PC-3 (cell line): ENCODE measurements at regions not wholly inside any gene's neighbourhood (a gene's known extent, or its start where the extent isn't known, plus 50 kb on each side); places are given as distances from the start of the nearest gene placed in this dataset.

Source experiments
- EZH2 ChIP-seq: fragments of 300-600 bp; sonication (generic); IDR thresholded peaks from one replicate; pipeline ENCODE4 v1.6.1; 2017; ENCODE audit warnings: antibody characterized with exemption, mild to moderate bottlenecking, low read length; ENCODE audit not compliant: unreplicated experiment
- EZH2phosphoT487 ChIP-seq: fragments of 300-600 bp; sonication (generic); IDR thresholded peaks from 2 replicates; pipeline ENCODE4 v1.6.1; 2018; ENCODE audit warnings: mild to moderate bottlenecking, antibody characterized with exemption, low read length, borderline replicate concordance
- TF ChIP-seq, protein P1 (sequence below): fragments of 300-600 bp; sonication (generic); conservative IDR thresholded peaks from 2 replicates; pipeline ENCODE4 v1.5.1; 2017; ENCODE audit warnings: antibody characterized with exemption, low read depth, mild to moderate bottlenecking, low read length

DNA sequence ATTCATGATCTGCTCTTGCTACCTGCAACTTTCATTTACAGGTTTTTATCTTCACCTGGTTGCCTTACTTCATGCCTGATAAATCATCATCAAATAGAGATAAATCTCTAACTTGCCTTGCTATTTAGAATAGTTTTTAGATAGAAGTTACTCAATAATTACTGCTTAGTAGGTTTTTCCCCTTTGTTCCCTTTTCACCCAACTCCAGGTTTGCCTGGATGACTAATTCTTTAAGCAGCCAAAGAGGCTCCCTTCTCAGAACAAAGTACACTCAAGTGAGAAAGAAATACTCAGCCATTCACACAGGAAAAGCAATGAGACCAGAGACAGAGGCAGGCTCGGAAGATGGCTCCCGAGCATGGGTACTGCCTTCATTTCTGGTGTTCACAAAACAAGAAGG, 268.1 kb upstream of the CRBN start:
- no peak for TF ChIP-seq EZH2
- TF ChIP-seq, protein P1, sequence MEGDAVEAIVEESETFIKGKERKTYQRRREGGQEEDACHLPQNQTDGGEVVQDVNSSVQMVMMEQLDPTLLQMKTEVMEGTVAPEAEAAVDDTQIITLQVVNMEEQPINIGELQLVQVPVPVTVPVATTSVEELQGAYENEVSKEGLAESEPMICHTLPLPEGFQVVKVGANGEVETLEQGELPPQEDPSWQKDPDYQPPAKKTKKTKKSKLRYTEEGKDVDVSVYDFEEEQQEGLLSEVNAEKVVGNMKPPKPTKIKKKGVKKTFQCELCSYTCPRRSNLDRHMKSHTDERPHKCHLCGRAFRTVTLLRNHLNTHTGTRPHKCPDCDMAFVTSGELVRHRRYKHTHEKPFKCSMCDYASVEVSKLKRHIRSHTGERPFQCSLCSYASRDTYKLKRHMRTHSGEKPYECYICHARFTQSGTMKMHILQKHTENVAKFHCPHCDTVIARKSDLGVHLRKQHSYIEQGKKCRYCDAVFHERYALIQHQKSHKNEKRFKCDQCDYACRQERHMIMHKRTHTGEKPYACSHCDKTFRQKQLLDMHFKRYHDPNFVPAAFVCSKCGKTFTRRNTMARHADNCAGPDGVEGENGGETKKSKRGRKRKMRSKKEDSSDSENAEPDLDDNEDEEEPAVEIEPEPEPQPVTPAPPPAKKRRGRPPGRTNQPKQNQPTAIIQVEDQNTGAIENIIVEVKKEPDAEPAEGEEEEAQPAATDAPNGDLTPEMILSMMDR: no peak
- TF ChIP-seq EZH2phosphoT487: no peak
